ENCODE measurements at regions not wholly inside any gene's neighbourhood (a gene's known extent, or its start where the extent isn't known, plus 50 kb on each side); places are given as distances from the start of the nearest gene placed in this dataset.

- no peak for TF ChIP-seq CTCF (IDR thresholded peaks at IDR 0.05)
- TF ChIP-seq TCF12 (IDR thresholded peaks at IDR 0.05): peak; percentile 61
- TF ChIP-seq MEF2A (IDR thresholded peaks at IDR 0.05; ENCODE audit: borderline replicate concordance, low read depth): no peak
- no peak for TF ChIP-seq ZBTB33 (IDR thresholded peaks at IDR 0.05; ENCODE audit: borderline replicate concordance, low read depth)
- TF ChIP-seq JUND (IDR thresholded peaks at IDR 0.05): peak; percentile 74
- no peak for TF ChIP-seq TEAD4 (IDR thresholded peaks at IDR 0.05; ENCODE audit: borderline replicate concordance, insufficient read depth)
- TF ChIP-seq NRF1 (IDR thresholded peaks at IDR 0.05; ENCODE audit: low read depth, low read length): no peak
- no peak for TF ChIP-seq MAX (IDR thresholded peaks at IDR 0.05; ENCODE audit: low read depth)
- TF ChIP-seq GATA2 (CRISPR knock-in tag; IDR thresholded peaks at IDR 0.05): no peak
- TF ChIP-seq GABPA (IDR thresholded peaks at IDR 0.05; ENCODE audit: low read depth): no peak
- TF ChIP-seq TAF1 (IDR thresholded peaks at IDR 0.05; ENCODE audit: borderline replicate concordance, low read depth, low read length): no peak
- TF ChIP-seq RXRA (IDR thresholded peaks at IDR 0.05; ENCODE audit: borderline replicate concordance, low read depth): no peak
- no peak for TF ChIP-seq CHD2 (IDR thresholded peaks at IDR 0.05; ENCODE audit: low read length, partially characterized antibody)
- no peak for TF ChIP-seq EZH2phosphoT487 (IDR thresholded peaks at IDR 0.05; ENCODE audit: borderline replicate concordance, low read depth)
- TF ChIP-seq NFIC (IDR thresholded peaks at IDR 0.05; ENCODE audit: borderline replicate concordance): peak; percentile 74
- TF ChIP-seq IRF3 (IDR thresholded peaks at IDR 0.05; ENCODE audit: low read depth, low read length): no peak
- TF ChIP-seq EP300 (IDR thresholded peaks at IDR 0.05; ENCODE audit: borderline replicate concordance in 1 of 2, low read depth in 1 of 2, low read length in 1 of 2): peak in 1 of 2 experiments; percentile 58; a peak in 2 of 4 replicates
- TF ChIP-seq FOSL2 (IDR thresholded peaks at IDR 0.05; ENCODE audit: borderline replicate concordance, low read depth): peak; percentile 45; the same call in 1 of the 2 replicates
Observed at GRCh38 chr11:92130421-92130831, 94.2 kb upstream of the FAT3 start (continued).

All from SK-N-SH (cell line).